ENCODE measurements at regions not wholly inside any gene's neighbourhood (a gene's known extent, or its start where the extent isn't known, plus 50 kb on each side); places are given as distances from the start of the nearest gene placed in this dataset.

GRCh38 chr3:159001711-159002110 lies 199.9 kb downstream of the MFSD1 start:
- TF ChIP-seq GATA2 (CRISPR knock-in tag; IDR thresholded peaks at IDR 0.05), result no peak
- TF ChIP-seq, protein P1, sequence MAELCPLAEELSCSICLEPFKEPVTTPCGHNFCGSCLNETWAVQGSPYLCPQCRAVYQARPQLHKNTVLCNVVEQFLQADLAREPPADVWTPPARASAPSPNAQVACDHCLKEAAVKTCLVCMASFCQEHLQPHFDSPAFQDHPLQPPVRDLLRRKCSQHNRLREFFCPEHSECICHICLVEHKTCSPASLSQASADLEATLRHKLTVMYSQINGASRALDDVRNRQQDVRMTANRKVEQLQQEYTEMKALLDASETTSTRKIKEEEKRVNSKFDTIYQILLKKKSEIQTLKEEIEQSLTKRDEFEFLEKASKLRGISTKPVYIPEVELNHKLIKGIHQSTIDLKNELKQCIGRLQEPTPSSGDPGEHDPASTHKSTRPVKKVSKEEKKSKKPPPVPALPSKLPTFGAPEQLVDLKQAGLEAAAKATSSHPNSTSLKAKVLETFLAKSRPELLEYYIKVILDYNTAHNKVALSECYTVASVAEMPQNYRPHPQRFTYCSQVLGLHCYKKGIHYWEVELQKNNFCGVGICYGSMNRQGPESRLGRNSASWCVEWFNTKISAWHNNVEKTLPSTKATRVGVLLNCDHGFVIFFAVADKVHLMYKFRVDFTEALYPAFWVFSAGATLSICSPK (IDR thresholded peaks at IDR 0.05; ENCODE audit: borderline replicate concordance), result no peak
- TF ChIP-seq CTCF (IDR thresholded peaks at IDR 0.05 in 2 of 3, conservative IDR thresholded peaks at IDR 0.05 in 1 of 3; ENCODE audit: insufficient read depth in 2 of 3, low read depth in 1 of 3, low read length in 3 of 3), result no peak
- no peak for TF ChIP-seq RHOXF2B (CRISPR knock-in tag; conservative IDR thresholded peaks at IDR 0.05)
- TF ChIP-seq STAT5A (IDR thresholded peaks at IDR 0.05; ENCODE audit: borderline replicate concordance, low read length), result no peak
- TF ChIP-seq PCBP1 (IDR thresholded peaks at IDR 0.05; ENCODE audit: low read depth, low read length, poor library complexity, severe bottlenecking), result no peak
- TF ChIP-seq, protein P2, sequence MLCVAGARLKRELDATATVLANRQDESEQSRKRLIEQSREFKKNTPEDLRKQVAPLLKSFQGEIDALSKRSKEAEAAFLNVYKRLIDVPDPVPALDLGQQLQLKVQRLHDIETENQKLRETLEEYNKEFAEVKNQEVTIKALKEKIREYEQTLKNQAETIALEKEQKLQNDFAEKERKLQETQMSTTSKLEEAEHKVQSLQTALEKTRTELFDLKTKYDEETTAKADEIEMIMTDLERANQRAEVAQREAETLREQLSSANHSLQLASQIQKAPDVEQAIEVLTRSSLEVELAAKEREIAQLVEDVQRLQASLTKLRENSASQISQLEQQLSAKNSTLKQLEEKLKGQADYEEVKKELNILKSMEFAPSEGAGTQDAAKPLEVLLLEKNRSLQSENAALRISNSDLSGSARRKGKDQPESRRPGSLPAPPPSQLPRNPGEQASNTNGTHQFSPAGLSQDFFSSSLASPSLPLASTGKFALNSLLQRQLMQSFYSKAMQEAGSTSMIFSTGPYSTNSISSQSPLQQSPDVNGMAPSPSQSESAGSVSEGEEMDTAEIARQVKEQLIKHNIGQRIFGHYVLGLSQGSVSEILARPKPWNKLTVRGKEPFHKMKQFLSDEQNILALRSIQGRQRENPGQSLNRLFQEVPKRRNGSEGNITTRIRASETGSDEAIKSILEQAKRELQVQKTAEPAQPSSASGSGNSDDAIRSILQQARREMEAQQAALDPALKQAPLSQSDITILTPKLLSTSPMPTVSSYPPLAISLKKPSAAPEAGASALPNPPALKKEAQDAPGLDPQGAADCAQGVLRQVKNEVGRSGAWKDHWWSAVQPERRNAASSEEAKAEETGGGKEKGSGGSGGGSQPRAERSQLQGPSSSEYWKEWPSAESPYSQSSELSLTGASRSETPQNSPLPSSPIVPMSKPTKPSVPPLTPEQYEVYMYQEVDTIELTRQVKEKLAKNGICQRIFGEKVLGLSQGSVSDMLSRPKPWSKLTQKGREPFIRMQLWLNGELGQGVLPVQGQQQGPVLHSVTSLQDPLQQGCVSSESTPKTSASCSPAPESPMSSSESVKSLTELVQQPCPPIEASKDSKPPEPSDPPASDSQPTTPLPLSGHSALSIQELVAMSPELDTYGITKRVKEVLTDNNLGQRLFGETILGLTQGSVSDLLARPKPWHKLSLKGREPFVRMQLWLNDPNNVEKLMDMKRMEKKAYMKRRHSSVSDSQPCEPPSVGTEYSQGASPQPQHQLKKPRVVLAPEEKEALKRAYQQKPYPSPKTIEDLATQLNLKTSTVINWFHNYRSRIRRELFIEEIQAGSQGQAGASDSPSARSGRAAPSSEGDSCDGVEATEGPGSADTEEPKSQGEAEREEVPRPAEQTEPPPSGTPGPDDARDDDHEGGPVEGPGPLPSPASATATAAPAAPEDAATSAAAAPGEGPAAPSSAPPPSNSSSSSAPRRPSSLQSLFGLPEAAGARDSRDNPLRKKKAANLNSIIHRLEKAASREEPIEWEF (CRISPR knock-in tag; IDR thresholded peaks at IDR 0.05), result no peak
- TF ChIP-seq NFE2L1 (tag; IDR thresholded peaks at IDR 0.05; ENCODE audit: borderline replicate concordance, low read depth), result no peak
- TF ChIP-seq NR2C2 (CRISPR knock-in tag; IDR thresholded peaks at IDR 0.05), result no peak
- TF ChIP-seq NR2C2 (tag; IDR thresholded peaks at IDR 0.05), result no peak
